SK-N-MC (cell line): ENCODE measurements at regions not wholly inside any gene's neighbourhood (a gene's known extent, or its start where the extent isn't known, plus 50 kb on each side); places are given as distances from the start of the nearest gene placed in this dataset.

Experiments used
- EZH2 ChIP-seq: fragments of 200-600 bp; sonication (generic); IDR thresholded peaks from one replicate; pipeline ENCODE4 v1.6.1; 2017; ENCODE audit warnings: antibody characterized with exemption
- FOXP2 ChIP-seq: optimal IDR thresholded peaks from 2 replicates; pipeline ENCODE3; 2011; ENCODE audit warnings: mild to moderate bottlenecking, moderate library complexity; ENCODE audit not compliant: insufficient read depth; ENCODE audit errors: extremely low read length, control extremely low read depth
- POLR2AphosphoS5 ChIP-seq: IDR thresholded peaks from 2 replicates; pipeline ENCODE4 v1.6.1; 2012; ENCODE audit warnings: mild to moderate bottlenecking, low read depth, low read length, borderline replicate concordance

GRCh38 chr12:24049728-24050127 is 100.3 kb upstream of the SOX5 start:
- TF ChIP-seq EZH2 = no peak
- TF ChIP-seq FOXP2 = no peak
- no peak for TF ChIP-seq POLR2AphosphoS5
